Testis (tissue), 2 donors: ENCODE measurements at regions not wholly inside any gene's neighbourhood (a gene's known extent, or its start where the extent isn't known, plus 50 kb on each side); places are given as distances from the start of the nearest gene placed in this dataset.

Source experiments
- POLR2A ChIP-seq: fragments of 450-650 bp; IDR thresholded peaks from one replicate; pipeline ENCODE4 v1.6.1; 2017; ENCODE audit warnings: antibody characterized with exemption, mild to moderate bottlenecking, moderate library complexity
- TF ChIP-seq, protein P1 (sequence below), 3 experiments: fragments of 450-650 bp in 2 of 3; fragments of 200-600 bp in 1 of 3; sonication (generic) in 1 of 3; IDR thresholded peaks; one replicate each; pipeline ENCODE4 v1.5.1; 2016 to 2019; ENCODE audit warnings: antibody characterized with exemption in 3 of 3, mild to moderate bottlenecking in 2 of 3, moderate library complexity in 1 of 3

DNA sequence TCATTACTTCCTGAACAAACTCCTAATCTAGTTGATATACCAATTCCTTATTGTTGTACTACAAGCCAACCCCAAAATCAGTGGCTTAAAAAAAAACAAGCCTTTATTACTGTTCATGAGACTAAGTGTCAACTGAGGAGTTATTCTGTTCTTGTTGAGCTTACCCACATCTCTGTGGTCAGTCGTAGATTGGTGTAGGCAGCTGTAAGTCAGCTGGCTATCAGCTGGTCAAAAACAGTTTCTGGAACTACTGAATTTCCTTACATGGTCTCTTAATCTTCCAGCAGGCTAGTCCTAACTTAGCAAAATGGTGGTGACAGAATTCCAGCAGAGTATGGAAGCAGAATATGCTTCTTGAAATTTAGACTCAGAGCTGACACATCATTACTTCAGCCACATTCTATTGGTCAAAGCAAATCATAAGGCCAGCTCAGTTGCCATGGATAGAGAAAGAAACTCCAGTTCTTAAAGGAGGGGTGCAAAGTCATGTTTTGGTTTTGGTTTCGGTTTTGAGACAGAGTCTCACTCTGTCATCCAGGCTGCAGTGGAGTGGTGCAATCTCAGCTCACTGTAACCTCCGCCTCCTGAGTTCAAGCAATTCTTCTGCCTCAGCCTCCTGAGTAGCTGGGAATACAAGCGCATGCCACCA is 386.1 kb upstream of the MPDZ start:
- TF ChIP-seq, protein P1, sequence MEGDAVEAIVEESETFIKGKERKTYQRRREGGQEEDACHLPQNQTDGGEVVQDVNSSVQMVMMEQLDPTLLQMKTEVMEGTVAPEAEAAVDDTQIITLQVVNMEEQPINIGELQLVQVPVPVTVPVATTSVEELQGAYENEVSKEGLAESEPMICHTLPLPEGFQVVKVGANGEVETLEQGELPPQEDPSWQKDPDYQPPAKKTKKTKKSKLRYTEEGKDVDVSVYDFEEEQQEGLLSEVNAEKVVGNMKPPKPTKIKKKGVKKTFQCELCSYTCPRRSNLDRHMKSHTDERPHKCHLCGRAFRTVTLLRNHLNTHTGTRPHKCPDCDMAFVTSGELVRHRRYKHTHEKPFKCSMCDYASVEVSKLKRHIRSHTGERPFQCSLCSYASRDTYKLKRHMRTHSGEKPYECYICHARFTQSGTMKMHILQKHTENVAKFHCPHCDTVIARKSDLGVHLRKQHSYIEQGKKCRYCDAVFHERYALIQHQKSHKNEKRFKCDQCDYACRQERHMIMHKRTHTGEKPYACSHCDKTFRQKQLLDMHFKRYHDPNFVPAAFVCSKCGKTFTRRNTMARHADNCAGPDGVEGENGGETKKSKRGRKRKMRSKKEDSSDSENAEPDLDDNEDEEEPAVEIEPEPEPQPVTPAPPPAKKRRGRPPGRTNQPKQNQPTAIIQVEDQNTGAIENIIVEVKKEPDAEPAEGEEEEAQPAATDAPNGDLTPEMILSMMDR (IDR thresholded peaks at IDR 0.05), result no peak
- no peak for TF ChIP-seq POLR2A
